Trophoblast cell (in vitro differentiated cells and primary cell): ENCODE measurements at regions not wholly inside any gene's neighbourhood (a gene's known extent, or its start where the extent isn't known, plus 50 kb on each side); places are given as distances from the start of the nearest gene placed in this dataset.

Experiments
- DNase-seq, 2 donors: peaks; one replicate each; pipeline ENCODE4 v3.0.0-alpha.2; 2016
- H2AFZ ChIP-seq: 2 replicates; pipeline ENCODE4 v1.6.1; 2013; ENCODE audit warnings: low read length, moderate library complexity, mild to moderate bottlenecking; ENCODE audit not compliant: insufficient read depth, poor library complexity
- H2AK5ac ChIP-seq: 2 replicates; pipeline ENCODE4 v1.6.1; 2013; ENCODE audit warnings: mild to moderate bottlenecking, low read length
- H2BK120ac ChIP-seq: 2 replicates; pipeline ENCODE4 v1.6.1; 2013; ENCODE audit warnings: low read length, mild to moderate bottlenecking, moderate library complexity; ENCODE audit not compliant: insufficient read depth, poor library complexity
- H2BK12ac ChIP-seq: 2 replicates; pipeline ENCODE4 v1.6.1; 2013; ENCODE audit warnings: mild to moderate bottlenecking, low read length, moderate library complexity
- H2BK5ac ChIP-seq: 2 replicates; pipeline ENCODE4 v1.6.1; 2013; ENCODE audit warnings: low read length, low read depth, moderate library complexity, mild to moderate bottlenecking; ENCODE audit not compliant: poor library complexity
- H3K14ac ChIP-seq: 2 replicates; pipeline ENCODE4 v1.6.1; 2013; ENCODE audit warnings: mild to moderate bottlenecking, low read length
- H3K18ac ChIP-seq: 2 replicates; pipeline ENCODE4 v1.6.1; 2013; ENCODE audit warnings: mild to moderate bottlenecking, low read length
- H3K23ac ChIP-seq: 2 replicates; pipeline ENCODE4 v1.6.1; 2013; ENCODE audit warnings: low read length
- H3K27ac ChIP-seq: 2 replicates; pipeline ENCODE4 v1.5.1; 2013; ENCODE audit warnings: low read depth, mild to moderate bottlenecking, inconsistent platforms, low read length, moderate library complexity
- H3K27me3 ChIP-seq: 2 replicates; pipeline ENCODE4 v1.6.1; 2013; ENCODE audit warnings: inconsistent platforms, mild to moderate bottlenecking, low read length, moderate library complexity; ENCODE audit not compliant: insufficient read depth
- H3K36me3 ChIP-seq, 2 experiments: 1 replicate in 1 of 2; 2 replicates in 1 of 2; pipeline ENCODE4 v1.6.1; 2013; ENCODE audit warnings: low read length in 2 of 2, mild to moderate bottlenecking in 2 of 2, moderate library complexity in 1 of 2; ENCODE audit not compliant: insufficient read depth in 2 of 2, control insufficient read depth in 1 of 2
- H3K4ac ChIP-seq: 2 replicates; pipeline ENCODE4 v1.6.1; 2013; ENCODE audit warnings: low read depth, mild to moderate bottlenecking, low read length, moderate library complexity
- H3K4me1 ChIP-seq, 2 experiments: 1 replicate in 1 of 2; 2 replicates in 1 of 2; pipeline ENCODE4 v1.6.1; 2013; ENCODE audit warnings: low read length in 2 of 2, mild to moderate bottlenecking in 2 of 2, moderate library complexity in 1 of 2; ENCODE audit not compliant: insufficient read depth in 2 of 2, control insufficient read depth in 1 of 2
- H3K4me2 ChIP-seq: 2 replicates; pipeline ENCODE4 v1.6.1; 2013; ENCODE audit warnings: inconsistent platforms, mild to moderate bottlenecking, low read length, moderate library complexity
- H3K4me3 ChIP-seq: 2 replicates; pipeline ENCODE4 v1.5.1; 2013; ENCODE audit warnings: mild to moderate bottlenecking, low read depth, low read length, inconsistent platforms
- H3K79me1 ChIP-seq: one replicate; pipeline ENCODE4 v1.6.1; 2013; ENCODE audit warnings: low read length
- H3K79me2 ChIP-seq: 2 replicates; pipeline ENCODE4 v1.6.1; 2013; ENCODE audit warnings: low read length, mild to moderate bottlenecking; ENCODE audit not compliant: control insufficient read depth, insufficient read depth, poor library complexity
- H3K9ac ChIP-seq: 2 replicates; pipeline ENCODE4 v1.6.1; 2013; ENCODE audit warnings: mild to moderate bottlenecking, low read length
- H3K9me3 ChIP-seq: 2 replicates; pipeline ENCODE4 v1.6.1; 2013; ENCODE audit warnings: low read depth, mild to moderate bottlenecking, control low read depth, inconsistent platforms, low read length; ENCODE audit not compliant: insufficient read depth
- H4K12ac ChIP-seq: 2 replicates; pipeline ENCODE4 v1.6.1; 2013; ENCODE audit warnings: low read depth, mild to moderate bottlenecking, low read length, moderate library complexity
- H4K8ac ChIP-seq: 2 replicates; pipeline ENCODE4 v1.6.1; 2013; ENCODE audit warnings: low read depth, mild to moderate bottlenecking, low read length, moderate library complexity
- H4K91ac ChIP-seq: one replicate; pipeline ENCODE4 v1.6.1; 2013; ENCODE audit warnings: low read depth, mild to moderate bottlenecking, low read length, moderate library complexity
- WGBS: extraction: QIAGEN DNeasy Blood & Tissue Kit; methylation state at CpG from one replicate; pipeline ENCODE4 v1.1.7; 2013; ENCODE audit warnings: missing lambda C conversion rate; ENCODE audit not compliant: insufficient read length, insufficient coverage; ENCODE audit errors: extremely low coverage; 5-methylcytosine and 5-hydroxymethylcytosine counted together

GRCh38 chr2:4358837-4359236 lies 655.5 kb downstream of the DCDC2C start:
- H3K27me3 ChIP-seq = no peaks in the 10 kb centered on the region
- no peak overlapping the region for H2BK5ac ChIP-seq
- no peak overlapping the region for H2BK12ac ChIP-seq
- H3K27ac ChIP-seq = no peak overlapping the region
- H3K14ac ChIP-seq = no peak overlapping the region
- H3K9me3 ChIP-seq = no peaks in the 10 kb centered on the region
- H2AK5ac ChIP-seq = no peak overlapping the region
- H4K91ac ChIP-seq = no peak overlapping the region
- no peak overlapping the region for H3K18ac ChIP-seq
- DNase-seq = no peak
- H3K4ac ChIP-seq = no peak overlapping the region
- H3K4me3 ChIP-seq = no peak overlapping the region
- no peak overlapping the region for H2AFZ ChIP-seq
- no peak overlapping the region for H3K4me2 ChIP-seq
- no peaks in the 10 kb centered on the region for H3K79me2 ChIP-seq
- H4K12ac ChIP-seq = no peak overlapping the region
- no CpG with 5 or more reads among the region's 5 CpGs for WGBS
- H3K36me3 ChIP-seq = no peaks in the 10 kb centered on the region
- H2BK120ac ChIP-seq = no peak overlapping the region
- H3K23ac ChIP-seq = no peak overlapping the region
- no peak overlapping the region for H3K9ac ChIP-seq
- no peaks in the 10 kb centered on the region for H3K79me1 ChIP-seq
- no peaks in the 10 kb centered on the region for H3K4me1 ChIP-seq
- no peak overlapping the region for H4K8ac ChIP-seq

DNA sequence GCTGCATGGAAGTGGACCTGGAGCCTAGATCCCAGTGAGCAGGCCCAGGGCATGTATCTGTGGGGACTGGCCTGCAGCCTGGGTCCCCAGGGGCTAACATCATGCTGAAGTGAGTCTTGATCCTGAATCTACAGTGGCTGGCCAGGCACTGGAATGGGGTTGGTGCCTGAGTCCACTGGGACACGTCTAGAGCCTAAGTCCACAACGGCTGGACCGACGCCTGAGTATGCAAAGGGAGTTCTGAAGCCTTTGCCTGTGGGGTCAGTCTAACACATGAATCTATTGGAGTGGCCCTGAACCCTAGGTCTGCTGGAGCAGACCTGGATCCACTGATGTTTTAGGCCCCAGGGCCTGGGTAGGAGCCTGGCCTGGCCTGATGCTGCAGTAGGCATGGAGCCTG lies 665.5 kb downstream of the DCDC2C start:
- Histone ChIP-seq H3K4me2 (no peak overlapping the region), H2BK120ac (no peak overlapping the region), H3K79me1 (no peaks in the 10 kb centered on the region), H3K4me3 (no peak overlapping the region), H2AK5ac (no peak overlapping the region), H4K12ac (no peak overlapping the region), H3K23ac (no peak overlapping the region), H3K27me3 (no peaks in the 10 kb centered on the region), H2AFZ (no peak overlapping the region), H3K4ac (no peak overlapping the region), H4K8ac (no peak overlapping the region), H3K9me3 (peaks cover 7% of the 10 kb centered on the region), H2BK12ac (no peak overlapping the region), H3K9ac (no peak overlapping the region), H3K79me2 (no peaks in the 10 kb centered on the region), H2BK5ac (no peak overlapping the region), H3K36me3 (no peaks in the 10 kb centered on the region), H3K18ac (no peak overlapping the region), H3K27ac (no peak overlapping the region), H4K91ac (no peak overlapping the region), H3K14ac (no peak overlapping the region), H3K4me1 (no peaks in the 10 kb centered on the region)
- no CpG with 5 or more reads among the region's 4 CpGs for WGBS
- DNase-seq = no peak

GRCh38 chr2:4369826-4370419 lies 666.5 kb downstream of the DCDC2C start:
- no peak overlapping the region for H2BK5ac ChIP-seq
- peaks cover 7% of the 10 kb centered on the region for H3K9me3 ChIP-seq
- H3K23ac ChIP-seq = no peak overlapping the region
- no peak overlapping the region for H2BK12ac ChIP-seq
- no peak overlapping the region for H2BK120ac ChIP-seq
- H3K14ac ChIP-seq = no peak overlapping the region
- no peaks in the 10 kb centered on the region for H3K79me1 ChIP-seq
- no peak overlapping the region for H4K8ac ChIP-seq
- H3K4me2 ChIP-seq = no peak overlapping the region
- H3K4me1 ChIP-seq = no peaks in the 10 kb centered on the region
- WGBS = no CpG with 5 or more reads among the region's 3 CpGs
- no peak overlapping the region for H2AFZ ChIP-seq
- H3K36me3 ChIP-seq = no peaks in the 10 kb centered on the region
- no peak overlapping the region for H4K12ac ChIP-seq
- no peak overlapping the region for H3K9ac ChIP-seq
- no peaks in the 10 kb centered on the region for H3K27me3 ChIP-seq
- no peak overlapping the region for H3K4ac ChIP-seq
- no peaks in the 10 kb centered on the region for H3K79me2 ChIP-seq
- no peak overlapping the region for H4K91ac ChIP-seq
- H3K18ac ChIP-seq = no peak overlapping the region
- H2AK5ac ChIP-seq = no peak overlapping the region
- H3K27ac ChIP-seq = no peak overlapping the region
- no peak overlapping the region for H3K4me3 ChIP-seq
- no peak for DNase-seq

- no peak overlapping the region for H3K4me2 ChIP-seq
- no peak overlapping the region for H4K91ac ChIP-seq
- no peak overlapping the region for H2BK5ac ChIP-seq
- no CpG with 5 or more reads among the region's 3 CpGs for WGBS
- no peaks in the 10 kb centered on the region for H3K27me3 ChIP-seq
- peaks cover 7% of the 10 kb centered on the region for H3K9me3 ChIP-seq
- no peak overlapping the region for H4K12ac ChIP-seq
- H3K27ac ChIP-seq = no peak overlapping the region
- H2BK120ac ChIP-seq = no peak overlapping the region
- H2BK12ac ChIP-seq = no peak overlapping the region
- H3K79me1 ChIP-seq = no peaks in the 10 kb centered on the region
- H2AK5ac ChIP-seq = no peak overlapping the region
- H3K18ac ChIP-seq = no peak overlapping the region
- H3K4ac ChIP-seq = no peak overlapping the region
- no peak for DNase-seq
- no peak overlapping the region for H3K4me3 ChIP-seq
- H3K4me1 ChIP-seq = no peaks in the 10 kb centered on the region
- H3K14ac ChIP-seq = no peak overlapping the region
- H3K23ac ChIP-seq = no peak overlapping the region
- no peak overlapping the region for H2AFZ ChIP-seq
- no peaks in the 10 kb centered on the region for H3K79me2 ChIP-seq
- H3K9ac ChIP-seq = no peak overlapping the region
- H3K36me3 ChIP-seq = no peaks in the 10 kb centered on the region
- no peak overlapping the region for H4K8ac ChIP-seq
Observed at GRCh38 chr2:4370422-4371090, 667.2 kb downstream of the DCDC2C start.
